22Rv1 (cell line): ENCODE measurements at regions not wholly inside any gene's neighbourhood (a gene's known extent, or its start where the extent isn't known, plus 50 kb on each side); places are given as distances from the start of the nearest gene placed in this dataset.

Experiments used
- ZFX ChIP-seq: fragments of 450-650 bp; IDR thresholded peaks from 2 replicates; pipeline ENCODE4 v1.6.1; 2017; ENCODE audit warnings: antibody characterized with exemption, borderline replicate concordance
- TF ChIP-seq, protein P1 (sequence below): fragments of 450-650 bp; IDR thresholded peaks from 2 replicates; pipeline ENCODE4 v1.5.1; 2017; ENCODE audit warnings: mild to moderate bottlenecking

DNA sequence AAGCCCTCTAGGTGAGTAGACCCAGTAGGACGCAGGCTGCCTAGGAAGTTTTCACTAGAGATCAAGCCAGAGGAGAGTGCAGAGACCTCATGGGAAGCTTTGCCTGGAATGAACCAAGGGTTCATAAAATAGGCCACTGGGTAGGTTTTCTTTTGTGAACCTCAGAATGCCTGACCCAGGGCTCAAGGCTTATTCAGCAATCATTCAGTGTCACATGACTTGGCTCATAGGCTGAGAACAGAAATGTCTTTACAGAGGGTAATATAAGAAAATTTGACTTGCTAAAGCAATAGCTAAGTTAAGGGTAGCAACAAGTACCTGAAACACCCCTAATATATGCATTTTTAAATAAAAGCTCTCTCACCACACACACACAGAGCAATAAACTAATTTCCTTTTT lies 132.6 kb downstream of the RAB38 start:
- TF ChIP-seq, protein P1, sequence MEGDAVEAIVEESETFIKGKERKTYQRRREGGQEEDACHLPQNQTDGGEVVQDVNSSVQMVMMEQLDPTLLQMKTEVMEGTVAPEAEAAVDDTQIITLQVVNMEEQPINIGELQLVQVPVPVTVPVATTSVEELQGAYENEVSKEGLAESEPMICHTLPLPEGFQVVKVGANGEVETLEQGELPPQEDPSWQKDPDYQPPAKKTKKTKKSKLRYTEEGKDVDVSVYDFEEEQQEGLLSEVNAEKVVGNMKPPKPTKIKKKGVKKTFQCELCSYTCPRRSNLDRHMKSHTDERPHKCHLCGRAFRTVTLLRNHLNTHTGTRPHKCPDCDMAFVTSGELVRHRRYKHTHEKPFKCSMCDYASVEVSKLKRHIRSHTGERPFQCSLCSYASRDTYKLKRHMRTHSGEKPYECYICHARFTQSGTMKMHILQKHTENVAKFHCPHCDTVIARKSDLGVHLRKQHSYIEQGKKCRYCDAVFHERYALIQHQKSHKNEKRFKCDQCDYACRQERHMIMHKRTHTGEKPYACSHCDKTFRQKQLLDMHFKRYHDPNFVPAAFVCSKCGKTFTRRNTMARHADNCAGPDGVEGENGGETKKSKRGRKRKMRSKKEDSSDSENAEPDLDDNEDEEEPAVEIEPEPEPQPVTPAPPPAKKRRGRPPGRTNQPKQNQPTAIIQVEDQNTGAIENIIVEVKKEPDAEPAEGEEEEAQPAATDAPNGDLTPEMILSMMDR: no peak
- no peak for TF ChIP-seq ZFX
